Epithelial cell of esophagus (primary cell): ENCODE measurements at regions not wholly inside any gene's neighbourhood (a gene's known extent, or its start where the extent isn't known, plus 50 kb on each side); places are given as distances from the start of the nearest gene placed in this dataset.

Experiments used
- DNase-seq: peaks from one replicate; pipeline ENCODE4 v3.0.0; 2010; ENCODE audit warnings: low read depth
- H3K4me3 ChIP-seq: 2 replicates; pipeline ENCODE4 v1.5.1; 2011; ENCODE audit warnings: mild to moderate bottlenecking, low read length, control low read depth
- CTCF ChIP-seq: IDR thresholded peaks from 2 replicates; pipeline ENCODE4 v1.5.1; 2011; ENCODE audit warnings: low read depth, mild to moderate bottlenecking, low read length, control low read depth, inconsistent platforms; ENCODE audit not compliant: insufficient read depth; ENCODE audit errors: missing control alignments

DNA sequence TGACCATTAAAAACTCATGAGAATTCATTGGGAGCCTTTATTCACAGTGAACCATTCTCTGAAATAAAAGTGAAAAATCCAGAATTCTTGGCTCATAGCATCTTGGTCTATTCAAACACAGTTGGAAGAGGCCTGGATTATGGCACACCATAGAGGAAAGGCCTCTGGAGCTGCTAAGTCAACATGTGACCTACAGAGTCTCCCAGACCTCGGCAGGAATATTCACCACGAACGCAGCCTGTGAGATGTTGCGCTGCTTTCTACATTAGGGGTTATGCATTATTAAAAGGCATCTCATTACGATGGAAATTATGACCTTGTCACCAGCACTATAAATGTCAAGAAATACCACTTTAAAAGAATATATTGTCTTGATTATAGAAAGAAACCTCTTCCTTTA is 132.6 kb downstream of the EFNB2 start:
- TF ChIP-seq CTCF, result no peak
- no peak overlapping the region for H3K4me3 ChIP-seq
- DNase-seq, result no peak

GRCh38 chr13:106401081-106401480 is 134.4 kb downstream of the EFNB2 start:
- no peak for DNase-seq
- TF ChIP-seq CTCF, result no peak
- no peak overlapping the region for H3K4me3 ChIP-seq

- TF ChIP-seq CTCF, result no peak
- H3K4me3 ChIP-seq, result no peak overlapping the region
- DNase-seq, result no peak
These were observed 135.2 kb downstream of the EFNB2 start for GRCh38 chr13:106400289-106400688.

DNA sequence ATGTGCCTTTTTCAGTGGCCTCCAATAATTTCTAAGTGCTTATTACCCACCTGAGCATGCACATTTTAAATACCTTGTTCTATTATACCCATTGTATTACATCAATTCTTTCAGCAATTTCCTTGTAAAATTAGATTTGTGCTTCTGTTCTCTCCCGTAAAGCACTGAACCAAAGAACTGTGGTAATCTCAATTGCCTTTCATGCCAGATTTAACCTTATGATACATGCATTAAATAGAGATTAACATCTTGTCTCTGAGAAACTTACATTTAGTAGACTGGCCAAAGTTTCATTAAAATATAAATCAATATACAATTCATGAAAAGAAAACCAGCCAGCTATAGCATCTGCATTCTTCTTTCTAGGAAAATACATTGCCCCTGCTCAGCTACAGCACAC is 137.2 kb downstream of the EFNB2 start:
- H3K4me3 ChIP-seq, result no peak overlapping the region
- no peak for DNase-seq
- no peak for TF ChIP-seq CTCF

- DNase-seq, result peak; percentile 98
- H3K4me3 ChIP-seq, result no peak overlapping the region
- TF ChIP-seq CTCF, result no peak
These were observed 141.7 kb downstream of the EFNB2 start for GRCh38 chr13:106393776-106394175.

DNA sequence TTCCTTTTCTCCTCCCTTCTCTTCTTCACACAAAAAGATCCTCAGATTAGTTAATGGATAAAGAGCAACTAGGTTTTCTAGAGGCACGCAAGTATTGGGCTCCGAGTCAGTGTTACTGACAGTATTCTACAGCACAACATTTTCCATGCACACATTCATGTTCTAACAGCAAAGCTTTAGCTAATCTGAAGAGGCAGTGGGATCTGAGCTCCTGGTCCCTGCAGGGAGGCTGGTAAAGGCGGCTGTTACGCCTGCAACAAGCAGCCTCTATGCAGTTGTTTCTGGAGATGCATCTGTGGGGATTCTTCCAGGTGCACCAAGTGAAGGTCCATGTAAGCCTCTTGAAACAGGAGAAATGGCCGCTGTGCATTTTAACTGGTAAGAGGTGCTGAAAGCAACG is 143.8 kb downstream of the EFNB2 start:
- no peak overlapping the region for H3K4me3 ChIP-seq
- no peak for DNase-seq
- TF ChIP-seq CTCF, result no peak

DNA sequence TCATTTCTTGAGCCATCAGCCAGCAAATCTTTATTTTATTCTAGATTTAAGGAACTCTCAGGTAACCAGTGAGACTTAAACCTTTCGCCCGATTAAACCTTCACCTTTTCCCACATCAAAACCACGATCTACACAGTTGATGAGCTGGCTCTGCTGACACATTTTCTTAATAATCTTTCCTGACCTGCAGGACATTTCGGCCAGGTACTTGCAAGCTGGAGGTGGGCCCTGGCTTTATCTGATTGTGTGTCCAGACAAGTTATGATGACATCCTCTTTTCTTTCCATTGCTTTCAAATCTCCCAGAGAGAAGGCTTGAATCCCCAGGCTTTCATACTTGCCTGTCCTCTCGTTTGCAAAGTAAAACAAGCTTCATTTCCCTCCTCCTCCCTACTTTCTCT is 144.2 kb downstream of the EFNB2 start:
- no peak overlapping the region for H3K4me3 ChIP-seq
- no peak for TF ChIP-seq CTCF
- peak; percentile 21 for DNase-seq
